Epithelial cell of esophagus (primary cell): ENCODE measurements at regions not wholly inside any gene's neighbourhood (a gene's known extent, or its start where the extent isn't known, plus 50 kb on each side); places are given as distances from the start of the nearest gene placed in this dataset.

Experiments used
- DNase-seq: peaks from one replicate; pipeline ENCODE4 v3.0.0; 2010; ENCODE audit warnings: low read depth
- H3K4me3 ChIP-seq: 2 replicates; pipeline ENCODE4 v1.5.1; 2011; ENCODE audit warnings: mild to moderate bottlenecking, low read length, control low read depth
- CTCF ChIP-seq: IDR thresholded peaks from 2 replicates; pipeline ENCODE4 v1.5.1; 2011; ENCODE audit warnings: low read depth, mild to moderate bottlenecking, low read length, control low read depth, inconsistent platforms; ENCODE audit not compliant: insufficient read depth; ENCODE audit errors: missing control alignments

- TF ChIP-seq CTCF: no peak
- no peak for DNase-seq
- H3K4me3 ChIP-seq: no peak overlapping the region
Observed at GRCh38 chrX:99397879-99398278, 1012.2 kb downstream of the PCDH19 start.

GRCh38 chrX:99394456-99394855 lies 1015.6 kb downstream of the PCDH19 start:
- no peak overlapping the region for H3K4me3 ChIP-seq
- no peak for DNase-seq
- TF ChIP-seq CTCF: no peak

GRCh38 chrX:99384594-99385374 lies 1025.3 kb downstream of the PCDH19 start:
- no peak for DNase-seq
- no peak overlapping the region for H3K4me3 ChIP-seq
- TF ChIP-seq CTCF: no peak

- TF ChIP-seq CTCF: no peak
- H3K4me3 ChIP-seq: no peak overlapping the region
- DNase-seq: no peak
Observed at GRCh38 chrX:99383786-99384185, 1026.3 kb downstream of the PCDH19 start.

GRCh38 chrX:99371976-99372595 lies 1038.0 kb downstream of the PCDH19 start:
- no peak for DNase-seq
- no peak overlapping the region for H3K4me3 ChIP-seq
- TF ChIP-seq CTCF: no peak

- no peak for TF ChIP-seq CTCF
- DNase-seq: no peak
- no peak overlapping the region for H3K4me3 ChIP-seq
Observed at GRCh38 chrX:99353412-99353811, 1056.7 kb downstream of the PCDH19 start.
